Stimulated activated CD8-positive, alpha-beta memory T cell treated with anti-CD3 and anti-CD28 coated beads, Interleukin-4, amount 100 ng/mL, for 24 hours (primary cell): ENCODE measurements at regions not wholly inside any gene's neighbourhood (a gene's known extent, or its start where the extent isn't known, plus 50 kb on each side); places are given as distances from the start of the nearest gene placed in this dataset.

Experiments
- DNase-seq: peaks from one replicate; pipeline ENCODE4 v3.0.0-alpha.2; 2020; ENCODE audit warnings: low read depth

DNA sequence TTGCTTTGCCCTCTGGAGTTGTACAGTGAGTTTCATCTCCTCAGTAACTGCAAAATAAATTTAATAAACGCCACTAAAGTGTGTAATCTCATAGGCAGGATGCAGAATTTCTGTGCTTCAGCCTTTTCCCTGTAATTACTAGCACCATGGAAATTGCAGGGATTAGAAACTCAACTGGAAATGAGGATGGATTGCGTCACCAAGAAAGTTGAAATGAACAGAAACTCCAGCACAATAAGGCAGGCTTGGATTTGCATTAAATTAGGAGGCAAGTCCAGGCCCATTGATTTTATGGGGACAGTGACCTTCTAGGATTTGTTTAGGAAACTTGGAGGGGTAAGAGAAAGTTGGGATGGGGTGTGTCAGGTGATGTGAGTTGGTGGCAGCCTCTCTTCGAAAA, 197.5 kb downstream of the PTPRU start:
- DNase-seq = no peak

DNA sequence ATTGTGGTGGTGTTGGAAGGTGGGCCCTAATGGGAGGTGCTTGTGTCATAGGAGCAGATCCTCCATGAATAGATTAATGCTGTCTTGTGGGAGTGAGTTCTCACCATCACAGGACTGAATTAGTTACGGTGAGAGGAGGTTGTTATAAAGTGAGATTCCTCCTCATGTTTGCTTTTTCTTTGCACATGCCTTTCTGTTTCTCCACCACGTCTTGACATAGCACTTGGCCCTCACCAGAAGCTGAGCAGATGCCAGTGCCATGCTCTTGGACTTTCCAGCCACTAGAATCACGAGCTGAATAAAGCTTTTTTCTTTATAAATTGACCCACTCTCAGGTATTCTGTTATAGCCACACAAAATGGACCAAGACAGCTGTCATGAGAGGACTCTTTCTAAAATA, 194.8 kb downstream of the PTPRU start:
- no peak for DNase-seq

DNA sequence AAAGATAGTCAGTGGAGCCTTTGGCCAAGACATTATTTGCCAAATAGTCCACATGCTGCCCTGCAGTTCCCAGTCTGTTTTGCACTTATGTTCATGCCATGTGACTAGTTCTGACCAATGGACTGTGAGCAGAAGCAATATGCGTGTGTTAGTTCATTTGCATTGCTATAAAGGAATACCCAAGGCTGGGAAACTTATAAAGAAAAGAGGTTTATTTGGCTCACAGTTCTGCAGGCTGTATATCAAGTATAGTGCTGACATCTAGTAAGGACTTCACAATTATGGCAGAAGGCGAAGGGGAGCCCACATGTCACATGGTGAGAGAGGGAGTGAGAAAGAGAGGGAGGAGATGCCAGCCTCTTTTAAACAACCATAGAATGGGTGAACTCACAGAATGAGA, 193.3 kb downstream of the PTPRU start:
- no peak for DNase-seq

DNA sequence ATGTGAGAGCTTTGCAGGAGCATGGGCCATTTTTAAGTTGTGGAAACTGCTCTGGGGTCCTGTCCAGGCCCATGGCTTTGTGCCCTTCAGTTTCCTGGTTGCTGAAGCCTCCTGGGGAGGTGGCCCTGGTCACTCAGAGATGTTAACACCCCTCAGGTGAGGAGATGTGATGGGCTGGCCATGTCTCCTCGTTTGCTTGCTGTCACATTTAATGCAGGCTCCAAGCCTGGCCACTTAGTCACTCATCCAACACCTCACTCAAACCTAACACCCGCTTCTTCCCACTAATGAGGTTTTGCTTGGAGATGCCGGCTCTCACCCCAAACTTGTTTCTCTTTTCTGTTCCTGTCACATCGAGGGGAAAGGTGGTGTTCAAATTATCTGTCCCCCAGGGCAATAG, 192.7 kb downstream of the PTPRU start:
- DNase-seq = no peak

DNA sequence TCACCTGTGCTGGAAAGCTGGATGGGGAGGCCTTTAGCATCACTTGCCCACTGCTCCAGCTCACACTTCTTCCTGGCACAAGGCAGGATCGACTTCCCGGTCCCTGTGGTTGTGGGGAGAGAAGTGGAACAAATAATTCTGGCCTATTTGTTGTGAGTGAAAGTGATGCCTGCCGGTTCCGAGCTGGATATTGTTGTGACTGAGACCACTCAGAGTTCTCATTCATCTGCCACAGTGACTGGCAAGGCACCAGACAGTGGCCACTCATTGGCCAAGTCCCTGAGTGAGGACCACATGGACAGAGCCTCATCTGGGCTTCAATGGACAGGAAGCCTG, 191.9 kb downstream of the PTPRU start:
- DNase-seq = no peak

DNA sequence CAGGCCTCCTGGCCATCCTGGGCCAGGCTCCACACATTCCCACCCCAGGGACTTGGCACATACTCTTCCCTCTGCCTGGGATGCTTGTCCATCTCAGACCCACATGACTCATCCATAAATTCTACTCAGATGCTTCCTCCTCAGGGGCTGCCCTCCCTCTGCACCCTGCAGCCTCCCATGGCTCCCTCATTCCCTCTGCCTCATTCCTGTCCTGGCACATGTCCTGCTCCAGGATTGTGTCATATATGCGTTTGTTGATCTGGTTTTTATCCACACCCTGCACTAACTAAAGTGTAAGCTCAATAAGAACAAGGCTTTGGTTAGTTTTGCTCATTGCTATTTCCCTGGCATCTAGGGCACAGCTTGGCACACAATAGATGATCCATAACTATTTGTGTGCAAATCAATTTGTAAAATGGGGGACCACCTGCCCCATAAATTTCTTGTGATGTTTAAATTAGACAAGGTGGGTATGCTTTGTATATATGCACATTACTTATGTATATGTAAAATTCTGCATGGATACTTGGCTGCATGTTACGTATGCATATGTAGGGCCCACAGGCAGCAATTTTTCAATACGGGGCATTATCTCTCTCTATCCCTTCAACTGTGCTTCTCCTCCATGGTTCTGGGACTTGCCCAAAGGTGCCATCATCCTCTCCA, 191.4 kb downstream of the PTPRU start:
- DNase-seq = no peak

DNA sequence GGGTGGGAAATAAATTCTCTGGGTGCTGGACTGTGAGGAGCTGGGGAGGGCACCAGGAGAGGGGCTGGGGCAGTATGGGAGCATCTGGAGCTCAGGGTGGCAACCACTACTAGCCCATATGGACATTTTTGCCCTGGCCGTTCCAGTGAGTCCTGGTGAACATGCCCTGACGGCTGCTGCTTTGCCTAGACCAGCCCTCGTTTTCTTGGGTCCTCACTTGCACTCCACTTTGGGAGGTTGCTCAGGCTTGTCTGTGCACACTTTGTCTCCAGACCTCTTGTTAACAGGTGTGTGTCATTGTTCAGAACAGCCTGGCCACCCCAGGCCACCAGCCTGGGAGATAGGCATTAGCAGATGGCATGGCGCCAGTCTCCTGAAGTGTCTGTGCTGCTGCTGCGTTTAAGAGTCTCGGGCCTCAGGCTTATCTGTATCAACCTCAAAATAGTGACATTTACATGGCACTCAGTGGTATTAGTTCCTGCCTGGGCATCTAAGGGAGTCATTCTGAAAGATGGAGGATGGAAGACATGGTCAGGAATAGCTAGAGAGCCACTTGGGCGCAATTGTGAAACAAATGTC, 190.5 kb downstream of the PTPRU start:
- no peak for DNase-seq

DNA sequence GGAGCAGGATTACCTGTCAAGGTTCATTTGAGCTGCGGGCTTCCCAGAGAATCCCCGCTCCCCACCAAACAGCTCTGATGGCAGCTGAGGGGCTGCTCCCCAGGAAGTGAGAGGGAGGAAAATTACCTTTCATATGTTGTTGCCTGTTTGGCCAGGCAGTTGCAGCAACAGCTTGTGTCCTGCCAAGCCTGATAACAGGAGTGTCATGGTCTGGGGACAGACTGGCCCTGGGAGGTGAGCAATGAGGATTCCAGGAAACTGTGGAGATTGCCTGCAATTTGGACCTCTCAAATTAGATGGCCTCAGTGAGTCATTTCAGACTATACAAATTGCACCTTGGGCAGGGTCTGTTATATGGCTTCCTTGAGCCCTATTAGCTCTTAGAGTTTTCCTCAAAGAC, 189.3 kb downstream of the PTPRU start:
- DNase-seq = no peak

DNA sequence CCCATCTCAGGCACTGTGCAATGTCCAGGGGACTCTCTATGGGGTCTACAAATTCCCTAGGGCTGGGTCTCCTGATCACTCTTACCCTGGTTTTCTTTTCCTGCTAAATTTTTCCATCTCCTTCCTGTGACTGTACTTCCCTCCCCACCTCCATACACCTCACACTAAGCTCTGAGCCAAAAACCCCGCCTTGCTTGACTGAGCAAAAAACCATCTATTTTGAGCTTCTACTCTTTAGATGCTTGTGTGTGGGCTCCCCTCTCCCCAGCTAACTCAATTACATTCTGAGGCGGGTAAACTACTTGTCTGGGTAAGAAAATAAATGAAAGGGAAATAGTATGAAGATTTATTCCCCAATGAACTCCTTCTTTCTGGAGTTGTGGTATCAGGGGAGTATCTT, 187.9 kb downstream of the PTPRU start:
- no peak for DNase-seq

DNA sequence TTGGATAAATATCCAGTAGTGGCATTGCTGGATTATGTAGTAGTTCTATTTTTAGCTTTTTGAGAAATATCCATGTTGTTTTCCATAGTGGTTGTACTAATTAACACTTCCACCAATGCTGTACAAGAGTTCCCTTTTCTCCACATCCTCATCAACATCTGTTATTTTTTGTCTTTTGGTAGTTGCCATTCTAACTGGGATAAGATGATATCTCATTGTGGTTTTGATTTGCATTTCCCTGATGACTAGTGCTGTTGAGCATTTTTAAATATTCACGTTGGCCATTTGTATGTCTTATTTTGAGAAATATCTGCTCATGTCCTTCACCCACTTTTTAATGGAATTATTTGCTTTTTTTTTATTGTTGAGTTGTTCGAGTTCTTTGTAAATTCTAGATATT, 183.9 kb downstream of the PTPRU start:
- no peak for DNase-seq

DNA sequence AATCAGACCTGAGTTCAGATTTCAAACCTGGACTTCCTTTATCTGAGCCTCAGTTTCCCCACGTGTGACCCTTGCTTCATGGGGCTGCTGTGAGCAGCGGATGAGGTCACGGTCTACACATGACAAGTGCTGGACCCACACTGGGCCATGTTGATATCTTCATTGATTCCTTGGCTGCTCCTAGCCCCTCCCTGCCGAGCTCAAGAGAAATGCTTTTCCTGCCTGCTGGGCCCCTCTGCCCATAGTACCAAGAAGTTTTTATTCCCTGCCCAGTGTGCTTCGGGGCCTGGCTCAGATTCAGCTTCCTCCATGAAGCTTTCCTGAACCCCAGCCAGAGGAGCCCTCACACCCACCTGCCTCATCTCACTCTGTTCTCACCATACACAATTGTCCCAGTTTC, 181.6 kb downstream of the PTPRU start:
- no peak for DNase-seq

DNA sequence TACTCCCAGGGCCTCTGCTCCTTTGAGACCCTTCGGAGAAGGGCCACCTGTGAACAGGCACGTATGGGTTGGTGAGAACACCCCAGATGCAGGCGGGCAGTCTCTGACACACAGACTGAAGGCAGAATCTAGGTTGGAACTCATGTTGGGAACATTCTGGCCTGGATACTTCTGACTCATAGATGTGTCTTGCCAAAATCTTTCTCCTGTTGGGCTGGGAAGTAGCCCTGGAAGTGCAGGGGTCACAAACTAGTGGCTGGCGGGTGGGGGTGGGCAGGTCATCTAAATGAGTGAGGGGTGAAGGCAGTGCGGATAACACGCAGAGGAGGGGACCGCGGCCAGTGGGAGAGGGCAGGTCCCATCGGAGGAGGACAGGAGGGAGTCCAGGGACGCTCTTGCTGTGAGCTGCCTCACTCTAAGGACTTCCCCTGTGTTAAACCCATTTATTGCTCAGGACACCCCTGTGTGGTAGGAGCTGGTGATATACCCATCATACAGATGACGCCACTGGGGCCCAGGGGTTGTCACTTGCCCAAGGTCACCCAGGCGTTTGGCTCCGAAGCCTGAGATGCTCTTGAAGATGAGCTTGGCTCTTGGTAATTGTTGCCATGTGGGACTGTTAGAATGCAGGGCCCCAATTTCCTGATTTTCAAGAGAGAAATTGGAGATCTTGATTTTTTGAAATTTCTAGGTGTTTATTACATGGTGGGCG, 181.0 kb downstream of the PTPRU start:
- DNase-seq = no peak

DNA sequence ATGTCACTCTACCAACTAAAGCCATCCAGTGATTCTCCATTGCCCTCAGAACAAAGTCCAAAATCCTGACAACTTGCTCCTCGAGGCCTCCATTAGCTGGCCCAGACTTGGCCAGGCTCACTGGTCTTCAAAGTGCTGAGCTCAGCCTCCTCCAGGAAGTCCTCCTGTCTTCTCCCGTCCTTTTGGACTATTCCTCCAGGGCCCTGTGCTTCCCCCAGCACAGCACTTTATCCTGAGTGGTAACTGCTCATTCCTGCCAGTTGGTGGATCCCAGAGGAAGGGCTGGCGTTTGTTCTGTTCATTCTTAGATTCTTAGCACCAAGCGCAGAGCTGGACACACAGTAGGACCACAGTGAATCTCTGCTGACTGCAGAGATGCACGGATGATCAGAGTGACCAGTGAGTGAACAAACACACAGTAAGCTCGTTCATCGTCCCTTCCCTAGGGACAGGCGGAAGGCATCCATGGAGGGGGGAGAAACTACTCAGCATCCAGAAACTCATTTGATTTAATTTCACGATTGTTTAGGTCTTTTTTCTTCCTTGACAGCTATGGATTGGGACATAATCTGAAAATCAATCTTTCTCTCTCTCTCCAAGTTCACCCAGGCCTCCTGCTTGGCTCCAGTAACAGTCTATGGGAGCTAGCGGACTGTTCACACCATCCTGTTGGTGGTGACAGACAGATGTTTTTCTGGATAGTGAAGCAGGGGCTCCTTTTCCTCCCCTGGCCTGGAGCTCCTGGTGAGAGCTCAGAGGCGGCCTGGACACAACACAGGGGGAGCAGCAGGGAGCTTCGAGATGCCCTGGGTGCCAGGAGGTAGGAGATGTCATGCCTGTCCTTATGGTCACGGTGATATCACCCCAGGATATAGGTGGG, 180.2 kb downstream of the PTPRU start:
- DNase-seq = no peak

DNA sequence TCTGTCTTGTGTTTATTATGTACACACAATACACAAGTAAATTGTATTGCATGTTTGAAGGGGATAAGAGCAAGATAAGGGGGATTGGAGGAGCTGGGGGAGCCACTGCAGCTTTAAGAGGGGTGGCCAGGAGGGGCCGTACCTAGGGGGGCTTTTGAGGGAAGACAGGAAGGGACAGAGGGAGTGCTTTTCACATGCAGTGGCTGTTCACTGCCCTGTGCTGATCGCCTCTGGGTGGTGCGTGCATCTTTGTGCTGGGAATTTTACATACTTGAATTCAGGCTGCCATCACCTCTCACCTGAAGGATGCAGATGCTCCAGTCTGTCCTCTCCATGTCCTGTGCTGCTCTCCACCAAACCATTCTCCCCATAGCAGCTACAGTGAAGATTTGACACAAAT, 179.5 kb downstream of the PTPRU start:
- no peak for DNase-seq

DNA sequence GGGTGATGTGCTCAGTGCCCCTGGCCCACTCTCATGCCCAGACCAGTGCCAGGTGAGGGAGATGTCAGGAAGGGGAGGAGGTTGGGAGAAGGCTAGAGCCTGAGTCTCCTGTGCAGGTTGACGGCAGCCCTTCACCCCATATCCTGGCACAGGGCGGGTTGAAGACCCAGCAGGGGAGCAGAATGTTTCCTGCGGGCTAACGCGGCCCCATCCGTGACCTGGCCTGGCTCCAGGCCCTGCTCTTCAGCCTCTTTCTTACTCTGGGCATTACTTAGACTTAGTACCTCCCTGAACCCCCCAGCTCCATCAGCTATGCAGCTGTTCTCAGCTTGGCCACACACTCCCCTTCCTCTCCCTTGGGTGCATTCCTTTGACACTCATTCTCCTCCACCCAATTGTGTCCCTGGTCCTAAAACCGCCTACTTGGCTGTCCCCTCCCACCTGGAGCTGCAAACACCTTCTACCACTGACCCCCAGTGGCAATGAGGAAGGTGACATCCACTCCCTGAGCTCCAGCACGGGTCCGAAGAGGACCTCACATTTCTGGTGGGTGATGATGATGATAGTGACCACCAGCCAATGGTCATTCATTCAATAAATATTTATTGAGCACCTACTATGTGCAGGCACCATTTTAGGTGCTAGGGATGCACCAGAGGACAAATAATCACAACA, 179.0 kb downstream of the PTPRU start:
- no peak for DNase-seq

DNA sequence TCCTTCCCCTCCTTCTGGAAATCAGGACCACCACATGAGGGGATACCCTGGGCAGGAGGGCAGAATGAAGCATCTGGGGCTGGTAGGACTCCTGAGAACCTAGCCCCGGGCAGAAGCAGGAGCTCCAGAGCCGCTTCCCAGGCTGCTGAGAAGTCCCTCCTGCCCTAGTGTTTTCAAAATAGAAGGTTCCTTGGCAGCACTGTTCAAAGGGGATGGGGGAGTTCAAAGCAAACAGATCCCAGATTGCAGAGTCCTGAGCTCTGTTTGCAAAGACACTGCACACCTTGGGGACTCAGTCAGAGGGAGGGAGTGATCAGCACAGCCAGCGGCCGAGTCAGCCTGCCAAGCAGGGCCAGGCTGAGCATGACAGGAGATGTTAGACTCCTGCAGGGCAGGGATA, 177.8 kb downstream of the PTPRU start:
- no peak for DNase-seq

DNA sequence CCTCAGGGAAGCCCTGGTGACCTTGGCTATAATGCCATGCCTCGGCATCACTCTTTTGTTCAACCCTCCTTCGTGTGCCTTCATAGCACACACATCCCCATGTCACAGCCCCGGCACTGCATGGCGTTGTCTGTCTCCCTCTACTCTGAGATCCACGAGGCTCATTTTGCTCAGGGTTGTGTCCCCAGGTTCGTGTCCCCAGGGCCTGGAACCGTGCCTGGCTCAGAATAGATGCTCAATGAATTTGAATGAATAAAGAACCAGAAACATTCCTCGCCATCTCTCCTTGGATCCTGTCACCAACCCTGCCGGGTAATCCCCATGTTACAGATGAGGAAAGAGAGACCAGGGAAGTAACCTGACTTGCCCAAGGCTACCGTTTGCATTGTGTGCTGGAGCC, 177.3 kb downstream of the PTPRU start:
- DNase-seq = no peak

DNA sequence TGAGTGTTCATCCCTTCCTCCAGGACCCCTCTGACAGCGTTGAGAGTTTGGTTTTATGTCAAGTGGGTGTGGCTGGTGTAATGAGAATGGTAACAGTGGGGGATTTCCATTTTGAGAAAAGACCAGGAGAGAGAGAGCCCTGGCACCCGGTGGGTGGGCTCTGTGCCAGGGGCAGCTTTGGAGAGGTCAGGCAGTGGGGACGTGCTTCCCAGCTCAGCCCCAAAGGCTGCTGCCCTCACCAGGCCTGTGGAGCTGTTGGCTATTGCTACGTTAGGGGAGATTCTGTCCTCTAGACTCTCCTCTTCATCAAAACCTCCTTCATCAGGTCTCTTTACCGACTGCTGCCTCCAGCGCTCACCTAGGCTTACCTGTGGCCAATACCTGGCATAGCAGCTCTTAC, 176.3 kb downstream of the PTPRU start:
- no peak for DNase-seq

DNA sequence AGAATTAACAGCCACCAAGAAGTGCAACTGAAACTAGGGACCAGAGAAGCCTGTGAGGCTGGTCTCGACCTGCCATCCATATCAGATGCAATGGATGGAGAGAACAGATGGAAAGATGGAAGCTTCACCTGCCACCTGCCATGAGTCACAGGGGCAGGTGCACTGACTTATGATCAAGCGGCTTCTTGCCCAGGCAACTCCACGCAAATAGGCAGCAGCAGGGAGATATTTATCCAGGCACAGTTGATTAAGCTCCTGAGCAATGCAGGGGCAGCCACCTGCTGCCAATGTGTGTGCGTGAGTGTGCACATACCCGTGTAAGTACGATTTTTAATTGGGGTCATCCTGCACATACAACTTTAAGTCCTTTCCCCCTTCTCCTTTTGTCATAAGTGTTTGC, 174.2 kb downstream of the PTPRU start:
- DNase-seq = no peak

DNA sequence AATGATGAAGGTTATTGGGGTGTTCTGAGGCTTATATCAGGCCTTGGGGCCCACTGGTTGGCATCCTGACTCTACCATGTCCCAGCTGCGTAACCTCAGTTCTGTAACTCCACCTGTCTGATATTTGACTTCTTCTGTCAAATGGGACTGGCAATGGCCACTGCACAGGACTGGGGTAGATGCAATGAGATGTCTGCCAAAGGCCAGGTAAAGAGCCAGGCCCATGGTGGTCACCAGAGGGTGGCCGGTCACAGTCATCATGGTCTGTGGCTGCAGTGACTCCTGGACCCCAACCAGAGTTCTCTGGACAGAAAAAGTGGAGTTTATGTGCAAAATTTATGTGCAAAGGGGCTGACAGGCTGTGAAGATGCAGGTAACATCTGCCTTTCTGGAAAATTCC, 173.3 kb downstream of the PTPRU start:
- no peak for DNase-seq

DNA sequence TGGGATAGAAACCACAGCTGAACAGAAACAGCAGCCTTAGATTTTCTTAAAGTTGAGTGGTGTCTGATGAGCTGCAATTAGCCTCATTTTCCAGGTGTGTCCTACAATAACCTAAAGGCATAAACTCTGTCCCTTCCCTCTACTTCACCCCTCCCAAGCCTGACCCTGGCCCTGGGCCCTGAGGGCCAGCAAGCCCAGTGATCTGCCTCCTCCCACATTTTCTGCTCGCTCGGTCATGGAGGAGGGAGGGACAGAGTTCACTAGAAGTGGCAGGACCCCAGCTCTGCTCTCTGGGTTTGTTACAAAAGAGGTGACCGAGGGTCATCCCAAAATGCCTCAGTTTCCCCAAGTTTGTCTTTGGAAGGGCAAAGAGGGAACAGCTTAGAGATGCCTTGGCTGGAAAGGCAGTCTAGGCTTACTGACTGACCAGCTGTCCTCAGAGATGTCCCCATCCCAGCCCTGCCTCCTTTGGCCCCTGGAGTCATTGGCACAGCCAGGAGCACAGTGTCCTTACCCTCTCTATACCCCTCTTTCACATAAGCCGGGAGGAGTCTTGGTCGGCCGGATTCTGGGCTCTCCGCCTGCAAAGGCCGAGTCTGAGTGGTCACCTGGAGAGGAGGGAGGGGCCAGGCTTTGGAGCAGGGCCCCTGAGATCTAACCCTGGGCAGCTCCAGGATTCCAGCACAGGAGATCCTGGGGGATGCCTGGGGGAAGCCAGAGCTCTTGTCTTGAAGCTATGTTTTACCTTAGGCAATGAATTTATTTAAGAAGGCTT, 172.7 kb downstream of the PTPRU start:
- no peak for DNase-seq

DNA sequence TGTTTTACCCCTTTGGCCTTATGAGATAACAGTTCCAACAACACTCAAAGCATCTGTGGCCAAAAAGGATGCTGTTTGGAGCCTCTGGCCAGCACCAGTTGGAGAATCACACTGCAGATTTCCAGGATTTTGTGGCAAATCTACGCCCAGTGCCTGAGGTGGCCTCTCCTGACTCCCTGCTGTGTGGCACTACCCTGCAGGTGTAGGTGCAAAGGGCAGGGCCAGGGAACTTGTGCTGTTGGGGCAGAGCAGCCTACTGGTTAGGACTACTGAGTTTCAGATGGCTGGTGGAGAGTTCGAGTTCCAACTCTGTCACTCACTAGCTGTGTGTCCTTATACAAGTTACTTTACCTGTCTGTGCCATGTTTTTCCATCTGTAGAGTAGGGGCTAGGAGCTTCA, 170.5 kb downstream of the PTPRU start:
- DNase-seq = no peak
